DMS 273 (cell line): ENCODE measurements at regions not wholly inside any gene's neighbourhood (a gene's known extent, or its start where the extent isn't known, plus 50 kb on each side); places are given as distances from the start of the nearest gene placed in this dataset.
A peak's percentile ranks its signal among the peaks of the same experiment; 100 is the strongest.
"Not testable (repeated sequence)": the region's sequence is repeated elsewhere in the genome, so short reads cannot be mapped to it uniquely, and the experiment has no call there.

Source experiments
- DNase-seq: peaks from one replicate; lab custom pipeline; 2025; ENCODE audit not compliant: unreplicated experiment; lab: John Stamatoyannopoulos, UW

DNA sequence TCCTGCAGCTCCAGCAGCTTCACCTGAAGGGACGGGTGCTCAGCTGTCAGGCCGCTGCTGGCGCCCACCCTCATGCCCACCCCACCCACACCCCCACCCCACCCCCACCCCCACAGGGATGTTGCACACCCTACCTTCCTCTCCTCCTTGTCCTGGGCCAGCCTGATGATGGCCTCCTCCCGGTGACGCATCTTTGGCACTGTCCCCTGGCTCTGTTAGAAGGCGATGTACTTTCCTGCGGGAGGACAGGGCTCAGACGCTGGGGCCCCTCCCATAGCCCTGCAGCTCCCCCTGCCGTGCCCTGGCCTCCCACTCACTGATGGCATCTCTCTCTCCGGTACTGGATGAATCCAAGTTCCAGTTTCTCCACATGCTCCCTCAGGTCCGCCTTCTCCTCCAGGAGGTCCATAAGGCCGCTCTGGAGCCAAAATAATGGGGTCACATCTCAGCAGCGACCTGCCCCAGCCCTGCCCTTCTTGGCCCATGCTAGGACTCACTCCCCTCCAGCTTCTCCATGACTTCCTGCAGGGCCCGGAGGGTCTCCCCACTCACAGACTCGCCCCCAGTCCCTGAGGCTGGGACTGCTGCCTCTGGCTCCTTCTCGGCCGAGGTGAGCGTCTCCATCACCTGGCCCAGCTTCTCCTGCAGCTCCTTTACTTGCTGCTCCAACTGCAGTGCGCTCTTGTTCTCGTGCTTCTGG, 55.2 kb downstream of the GOLGA8B start:
- DNase-seq: not testable (repeated sequence)

DNA sequence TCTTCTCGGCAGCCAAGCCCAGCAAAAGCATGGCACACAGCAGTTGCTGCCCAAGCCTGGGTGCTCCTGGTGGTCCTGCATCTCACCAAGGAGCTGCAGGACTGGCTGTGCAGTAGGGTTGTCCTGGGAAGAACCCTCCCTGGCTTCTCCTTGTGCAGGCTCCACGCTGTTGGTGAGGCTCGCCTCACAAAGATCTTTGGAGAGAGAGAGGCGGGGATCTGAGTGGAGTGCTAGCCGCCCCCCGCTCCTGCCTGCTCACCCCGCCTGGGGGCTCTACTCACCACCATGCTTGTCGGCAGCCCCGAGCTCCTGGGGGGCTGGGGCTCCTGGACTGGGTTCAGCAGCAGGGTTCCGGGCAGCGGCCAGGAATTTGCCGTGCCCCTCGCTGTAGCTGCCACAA, 55.8 kb downstream of the GOLGA8B start:
- not testable (repeated sequence) for DNase-seq

GRCh38 chr15:34523849-34524248, 59.6 kb downstream of the GOLGA8B start:
- DNase-seq: not testable (repeated sequence)

DNA sequence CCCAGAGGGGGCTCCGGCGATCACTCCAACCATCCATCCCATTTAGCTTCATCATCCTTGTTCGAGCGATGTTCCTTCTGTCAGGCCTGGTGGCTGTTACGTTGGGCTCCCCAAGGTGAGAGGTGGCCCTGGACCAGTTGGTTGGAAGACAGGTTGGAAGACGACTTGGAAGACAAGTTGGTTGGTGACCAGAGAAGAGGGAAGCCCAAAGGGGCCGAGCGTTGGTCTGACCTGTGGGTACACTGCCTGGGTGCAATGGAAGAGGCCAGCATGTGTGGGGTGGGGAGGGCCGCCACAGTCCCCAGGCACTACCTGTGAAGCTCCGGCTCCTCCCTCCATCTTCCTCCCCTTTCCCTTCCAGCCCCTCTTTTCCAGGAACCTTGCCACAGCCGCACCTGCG, 60.9 kb downstream of the GOLGA8B start:
- DNase-seq: not testable (repeated sequence)

DNA sequence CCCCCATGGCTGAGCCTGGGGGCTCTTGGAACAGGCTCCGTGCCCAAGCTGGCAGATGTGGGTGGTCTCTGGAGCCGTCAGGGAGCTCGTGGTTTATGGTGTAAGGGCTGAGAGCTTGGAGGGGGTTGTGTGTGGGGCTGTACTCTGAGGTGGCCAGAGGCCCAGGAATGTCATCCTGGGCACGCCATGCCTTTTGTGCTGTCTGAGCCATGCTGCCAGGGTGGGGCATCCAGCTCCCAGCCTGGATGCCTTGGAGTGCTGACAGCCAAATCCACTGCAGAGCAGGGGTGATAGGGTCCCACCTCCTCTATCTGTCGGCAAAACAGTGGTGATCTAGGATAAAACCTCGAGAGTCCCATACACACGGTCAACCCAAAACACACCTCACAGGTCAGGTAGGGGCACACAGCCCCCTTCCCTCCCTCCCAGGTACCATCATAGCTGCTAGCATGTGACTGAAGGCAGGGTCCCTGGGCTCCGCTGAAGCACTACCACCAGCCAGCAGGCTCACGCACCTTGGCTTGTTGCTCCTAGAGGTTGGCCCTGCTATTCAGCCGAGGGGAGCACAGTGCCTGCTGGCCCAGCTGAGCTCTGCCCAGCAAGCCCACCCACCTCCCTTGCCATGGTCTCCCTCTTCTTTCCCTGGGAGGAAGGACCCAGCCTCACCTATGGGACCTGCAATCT, 61.5 kb downstream of the GOLGA8B start:
- not testable (repeated sequence) for DNase-seq

GRCh38 chr15:34520566-34520965, 62.9 kb downstream of the GOLGA8B start:
- no peak for DNase-seq

DNA sequence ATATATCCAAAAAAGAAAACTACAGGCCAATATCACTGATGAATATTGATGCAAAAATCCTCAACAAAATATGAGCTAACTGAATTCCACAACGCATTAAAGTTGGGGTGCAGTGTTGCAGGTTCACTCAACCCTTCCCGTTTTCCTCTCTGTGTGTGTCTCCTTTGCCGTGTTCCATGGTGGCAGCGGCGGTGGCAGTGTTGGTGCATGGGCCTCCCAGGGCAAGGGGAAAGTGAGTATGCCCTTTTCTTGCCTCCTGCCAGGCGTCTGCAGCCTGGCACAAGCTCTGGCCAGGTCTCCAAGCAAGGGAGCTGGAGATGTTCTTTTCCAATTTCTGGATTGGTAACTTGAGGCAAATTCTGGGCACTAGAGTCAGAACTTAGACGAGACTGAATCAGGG, 63.4 kb downstream of the GOLGA8B start:
- not testable (repeated sequence) for DNase-seq

- peak; percentile 59 for DNase-seq
Observed at GRCh38 chr15:34514251-34514670, 69.2 kb downstream of the GOLGA8B start.

DNA sequence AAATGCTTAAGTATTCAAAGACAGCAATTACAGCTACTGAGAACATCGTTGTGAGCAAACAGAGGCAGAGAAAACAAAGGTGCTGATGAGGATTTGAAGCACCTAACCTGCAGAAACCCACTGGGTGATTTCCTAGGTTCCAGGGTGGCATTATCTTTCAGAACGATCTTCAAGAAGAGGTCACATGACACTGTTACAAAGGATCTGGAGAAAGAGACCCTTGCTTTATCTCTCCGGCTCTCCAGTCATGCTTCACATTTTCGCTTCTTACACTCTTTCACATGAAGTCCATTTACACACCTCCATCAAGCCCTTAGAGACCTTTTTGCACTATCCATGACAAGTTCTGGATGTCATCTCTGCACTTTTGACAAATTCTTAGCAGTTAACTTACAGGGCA, 70.8 kb downstream of the GOLGA8B start:
- no peak for DNase-seq

DNA sequence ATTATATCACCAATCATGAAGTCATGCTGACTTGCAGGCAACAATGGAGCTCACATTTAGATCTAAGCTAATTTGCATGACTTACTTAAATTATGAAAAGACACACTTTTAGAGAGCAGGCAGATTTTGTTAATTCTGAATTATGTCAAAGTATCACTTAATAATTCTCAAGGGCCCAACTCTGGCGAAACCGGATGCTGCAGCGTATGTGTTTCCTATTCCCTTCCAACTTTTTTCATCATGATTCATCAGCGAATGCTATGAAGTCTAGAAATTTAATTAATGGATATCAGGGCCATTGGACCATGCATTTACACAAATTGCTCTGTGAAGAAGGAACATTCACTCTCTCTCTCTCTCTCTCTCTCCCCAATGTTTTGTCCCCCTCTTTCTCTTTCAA, 63.5 kb upstream of the GOLGA8A start:
- DNase-seq: no peak

GRCh38 chr15:34496207-34496995, 58.8 kb upstream of the GOLGA8A start:
- no peak for DNase-seq

DNA sequence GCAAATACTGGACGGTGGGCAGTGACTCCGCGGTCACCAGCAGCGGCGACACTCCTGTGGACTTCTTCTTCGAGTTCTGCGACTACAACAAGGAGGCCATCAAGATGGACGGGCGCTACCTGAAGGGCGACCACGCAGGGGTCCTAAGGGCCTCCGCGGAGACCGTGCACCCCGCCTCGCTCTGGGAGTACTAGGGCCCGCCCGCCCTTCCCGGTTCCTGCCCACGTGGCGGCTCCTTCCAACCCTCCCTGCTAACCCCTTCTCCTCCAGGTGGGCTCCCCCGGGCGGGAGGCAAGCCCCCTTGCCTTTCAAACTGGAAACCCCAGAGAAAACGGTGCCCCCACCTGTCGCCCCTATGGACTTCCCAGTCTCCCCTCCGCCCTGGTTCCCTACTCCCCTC, 58.1 kb upstream of the GOLGA8A start:
- DNase-seq: not testable (repeated sequence)

GRCh38 chr15:34494084-34494399, 56.4 kb upstream of the GOLGA8A start:
- no peak for DNase-seq

DNA sequence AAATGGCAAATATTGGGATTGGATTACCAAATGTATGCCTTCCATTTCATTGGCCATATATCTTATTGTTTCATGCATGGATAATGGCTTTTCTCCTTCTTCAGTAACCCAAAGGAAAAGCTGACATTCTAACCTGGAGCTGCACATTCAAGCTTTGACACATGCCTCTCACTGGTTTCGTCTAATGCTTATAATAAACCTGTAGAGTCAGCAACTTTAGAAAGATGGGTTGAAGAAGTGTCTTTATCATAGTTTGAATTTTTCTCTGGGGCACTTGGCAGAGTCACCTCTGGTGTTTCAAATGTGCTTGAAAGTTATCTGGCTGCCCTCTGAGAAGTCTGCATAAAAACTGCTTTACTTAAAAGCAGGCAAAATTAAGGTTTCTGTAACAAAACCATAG, 55.4 kb upstream of the GOLGA8A start:
- no peak for DNase-seq

DNA sequence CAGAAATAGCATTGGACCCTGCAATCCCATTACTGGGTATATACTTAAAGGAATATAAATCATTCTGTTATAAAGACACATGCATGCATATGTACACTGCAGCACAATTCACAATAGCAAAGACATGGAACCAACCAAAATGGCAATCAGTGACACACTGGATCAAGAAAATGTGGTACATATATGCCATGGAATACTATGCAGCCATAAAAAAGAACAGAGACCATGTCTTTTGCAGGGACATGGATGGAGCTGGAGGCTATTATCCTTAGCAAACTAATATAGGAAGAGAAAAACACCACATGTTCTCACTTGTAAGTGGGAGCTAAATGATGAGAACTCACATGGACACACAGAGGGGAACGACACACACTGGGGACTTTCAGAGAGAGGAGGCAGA, 53.9 kb upstream of the GOLGA8A start:
- not testable (repeated sequence) for DNase-seq

DNA sequence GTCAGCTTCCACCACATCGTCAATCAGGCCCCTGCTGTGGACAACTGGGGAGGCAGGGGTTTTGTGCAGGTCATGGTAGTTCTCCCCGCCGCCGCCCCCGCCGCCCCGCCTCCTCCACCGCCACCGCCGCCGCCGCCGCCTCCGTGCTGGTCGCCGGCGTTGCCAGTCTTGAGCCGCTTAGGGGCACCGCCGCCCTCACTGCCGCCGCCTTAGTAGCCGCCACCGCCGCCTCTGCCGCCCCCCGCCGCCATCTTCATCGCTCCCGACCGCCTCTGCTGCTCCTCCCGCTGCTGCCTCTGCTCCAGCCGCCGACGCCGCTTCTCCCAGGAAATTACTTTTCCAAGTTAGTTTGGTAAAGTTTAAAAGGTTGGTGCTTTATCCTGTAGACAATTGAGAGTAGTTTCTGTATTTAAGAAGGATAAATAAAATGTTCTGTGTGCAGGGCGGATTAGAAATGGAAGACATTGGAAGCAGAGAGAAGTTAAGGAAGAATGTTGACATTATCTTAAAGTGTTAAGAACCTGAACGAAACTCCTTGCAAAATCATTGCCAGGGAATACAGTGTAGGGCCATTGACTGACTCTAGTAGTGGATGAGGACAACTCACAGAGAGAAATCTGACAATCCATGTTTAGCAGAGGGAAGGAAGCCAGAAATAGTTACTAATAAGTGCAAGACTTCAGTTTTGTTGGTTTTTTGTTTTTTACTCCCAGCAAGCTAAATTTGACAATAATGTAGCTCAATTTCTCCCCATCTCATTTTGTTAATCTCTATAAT, 53.0 kb upstream of the GOLGA8A start:
- no peak for DNase-seq

GRCh38 chr15:34488973-34489959, 51.7 kb upstream of the GOLGA8A start:
- not testable (repeated sequence) for DNase-seq
